GM19395 (cell line): ENCODE measurements at regions not wholly inside any gene's neighbourhood (a gene's known extent, or its start where the extent isn't known, plus 50 kb on each side); places are given as distances from the start of the nearest gene placed in this dataset.

Experiments
- ATAC-seq: cut with Tn5 transposase; IDR thresholded peaks from one replicate; pipeline ENCODE4 v1.9.1; 2021; ENCODE audit warnings: mild to moderate bottlenecking, moderate library complexity; ENCODE audit not compliant: unreplicated experiment

DNA sequence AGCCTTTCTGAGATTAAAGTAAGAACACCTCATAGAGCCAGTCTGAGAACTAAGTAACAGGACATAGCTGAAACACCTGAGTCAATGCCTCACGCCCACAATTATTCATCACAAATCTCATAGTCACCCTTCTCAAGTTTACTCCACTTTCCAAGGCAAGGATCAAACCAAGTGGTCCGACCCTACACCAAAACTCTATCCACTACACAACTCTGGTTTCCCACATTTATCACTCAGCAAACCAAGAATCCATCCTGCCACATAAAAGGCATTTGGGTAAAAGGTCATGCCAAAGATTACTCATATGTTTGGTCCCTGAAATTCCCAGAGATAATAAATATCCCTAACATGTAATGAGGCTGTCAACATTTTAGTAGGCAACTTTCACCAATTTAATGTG is 144.1 kb downstream of the RPAP3 start:
- ATAC-seq: no peak

- no peak for ATAC-seq
Measured at GRCh38 chr12:47560415-47560814, 145.4 kb downstream of the RPAP3 start.

- ATAC-seq: no peak
Measured at GRCh38 chr12:47558625-47559345, 147.0 kb downstream of the RPAP3 start.

- ATAC-seq: no peak
Measured at GRCh38 chr12:47557386-47557785, 148.4 kb downstream of the RPAP3 start.

GRCh38 chr12:47556261-47557030 is 149.4 kb downstream of the RPAP3 start:
- no peak for ATAC-seq

DNA sequence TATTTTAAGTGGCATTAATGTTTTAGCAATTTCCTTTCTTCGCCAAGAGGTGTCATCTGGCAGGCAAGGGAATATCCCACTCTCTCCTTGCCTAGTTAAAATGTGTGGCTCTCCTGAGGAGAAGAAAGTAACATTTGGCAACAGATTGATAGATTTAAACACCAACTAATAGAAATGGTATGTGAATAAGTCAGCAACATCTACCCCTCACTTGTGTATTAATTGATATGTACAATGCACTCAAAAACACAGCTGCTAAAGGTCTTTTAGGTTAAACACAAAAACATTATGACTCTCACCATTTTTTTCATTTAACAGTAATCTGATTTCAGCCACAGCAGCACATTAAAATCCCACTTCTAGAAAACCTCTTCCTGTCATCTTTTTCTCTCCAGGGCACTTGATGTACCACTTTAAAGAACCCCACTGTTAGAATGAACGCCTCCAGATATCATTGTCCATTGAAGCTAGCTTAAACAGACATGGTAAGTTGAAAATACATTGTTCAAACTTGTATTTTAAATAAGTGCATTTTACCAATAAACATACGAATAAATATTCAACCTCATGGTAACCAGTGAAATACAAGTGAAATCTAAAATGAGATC is 151.7 kb downstream of the RPAP3 start:
- ATAC-seq: no peak

DNA sequence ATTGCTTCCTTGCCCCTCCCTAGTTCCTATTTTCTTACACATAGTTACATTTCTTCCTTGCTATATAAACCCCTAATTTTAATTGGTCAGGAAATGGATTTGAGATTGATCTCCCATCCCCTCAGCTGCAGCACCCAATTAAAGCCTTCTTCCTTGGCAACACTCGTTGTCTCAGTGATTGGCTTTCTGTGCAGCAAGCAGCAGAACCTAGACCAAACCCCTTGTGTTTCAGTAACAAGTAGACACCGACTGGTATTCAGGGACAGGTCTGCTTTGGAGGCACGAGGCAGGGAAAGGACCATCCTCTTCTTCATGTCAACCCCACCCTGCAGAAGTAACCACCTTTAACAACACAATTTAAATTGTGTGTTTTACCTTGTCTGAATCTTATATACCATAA is 152.6 kb downstream of the RPAP3 start:
- ATAC-seq: no peak

DNA sequence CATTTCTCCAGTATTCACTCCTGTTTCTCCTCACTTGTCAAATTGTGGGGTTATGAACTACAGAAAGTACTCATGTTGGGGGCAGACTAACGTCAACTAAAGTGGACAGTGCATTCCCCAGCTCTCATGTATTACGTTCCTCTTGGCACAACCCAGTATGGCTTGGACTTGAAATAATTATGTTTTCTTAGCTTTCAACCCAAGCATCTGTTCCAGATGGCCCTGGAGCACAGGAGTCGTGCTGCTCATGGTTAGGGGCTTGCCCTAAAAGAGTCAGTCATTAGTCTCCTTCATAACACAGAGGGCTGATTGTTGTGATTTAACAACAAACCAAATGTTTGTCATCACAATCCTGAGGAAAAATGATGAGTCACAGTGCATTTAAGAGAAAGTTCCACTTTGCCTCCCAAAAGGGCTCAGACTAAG is 154.4 kb downstream of the RPAP3 start:
- no peak for ATAC-seq

- ATAC-seq: no peak
Measured at GRCh38 chr12:47549258-47549657, 156.6 kb downstream of the RPAP3 start.

DNA sequence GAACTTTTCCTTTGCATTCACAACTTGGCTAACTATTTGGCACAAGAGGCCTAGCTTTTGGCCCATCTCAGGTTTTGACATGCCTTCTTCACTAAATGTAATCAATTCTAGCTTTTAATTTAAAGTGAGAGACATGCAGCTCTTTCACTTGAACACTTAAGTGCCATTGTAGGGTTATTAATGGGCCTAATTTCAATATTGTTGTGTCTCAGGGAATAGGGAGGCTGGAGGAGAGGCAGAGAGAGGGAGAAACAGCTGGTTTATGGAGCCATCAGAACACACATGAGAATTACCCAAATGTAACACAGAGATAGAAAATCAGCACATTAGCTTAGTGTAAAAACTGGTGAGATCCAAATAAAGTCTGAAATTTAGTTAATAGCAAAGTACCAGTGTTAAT is 157.4 kb downstream of the RPAP3 start:
- no peak for ATAC-seq

GRCh38 chr12:47547077-47547476 is 158.8 kb downstream of the RPAP3 start:
- no peak for ATAC-seq

DNA sequence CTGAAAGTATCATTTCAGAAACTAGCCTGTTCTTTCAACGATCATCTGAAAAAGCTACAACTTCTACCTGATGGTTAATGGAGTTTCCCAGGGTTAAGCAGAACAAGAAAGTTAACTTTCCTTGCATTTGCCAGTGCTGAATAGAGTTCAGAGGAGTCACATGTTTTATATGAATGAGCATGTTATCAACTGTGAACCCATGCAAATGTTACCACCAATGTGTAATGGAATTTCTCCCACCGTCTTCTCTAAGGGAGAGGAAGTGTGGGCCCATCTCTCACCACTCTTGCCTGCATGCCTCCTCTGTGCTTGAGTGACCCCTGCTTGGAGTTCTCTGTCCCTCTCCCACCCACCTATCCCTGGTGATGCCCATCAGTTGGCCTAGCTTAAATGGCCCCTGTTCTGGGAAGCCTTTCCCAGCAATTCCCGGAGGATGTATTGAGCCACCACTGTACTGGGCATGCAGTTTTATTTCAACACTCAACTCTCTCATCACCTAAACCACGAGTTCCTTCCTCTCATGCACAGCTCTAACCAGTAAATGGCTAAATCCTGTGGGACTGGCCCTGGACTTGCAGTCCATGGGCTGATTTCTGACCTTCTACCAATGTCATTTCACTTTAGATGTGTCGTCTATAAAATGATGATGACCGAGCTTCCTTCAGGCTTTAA is 159.8 kb downstream of the RPAP3 start:
- no peak for ATAC-seq

DNA sequence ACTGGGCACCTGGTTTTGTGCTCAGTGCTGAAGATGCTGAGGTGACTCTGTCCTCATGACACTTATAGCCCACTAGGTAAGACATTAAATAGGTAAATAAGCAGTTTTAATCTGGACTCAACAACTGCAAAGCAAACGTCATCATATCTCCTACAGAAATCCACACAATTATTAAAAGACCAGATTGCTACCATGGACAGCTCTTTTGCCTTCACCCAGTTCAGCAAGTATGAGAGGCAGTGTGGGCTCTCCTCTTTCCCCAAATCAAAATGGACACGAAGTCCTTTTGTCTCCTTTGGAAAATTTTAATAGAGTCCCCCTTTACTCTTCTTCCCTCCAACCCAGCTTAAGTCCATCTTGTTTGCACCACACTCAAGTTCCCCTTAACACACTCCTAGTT is 171.1 kb downstream of the RPAP3 start:
- ATAC-seq: no peak

GRCh38 chr12:47530050-47530449 is 175.8 kb downstream of the RPAP3 start:
- no peak for ATAC-seq

DNA sequence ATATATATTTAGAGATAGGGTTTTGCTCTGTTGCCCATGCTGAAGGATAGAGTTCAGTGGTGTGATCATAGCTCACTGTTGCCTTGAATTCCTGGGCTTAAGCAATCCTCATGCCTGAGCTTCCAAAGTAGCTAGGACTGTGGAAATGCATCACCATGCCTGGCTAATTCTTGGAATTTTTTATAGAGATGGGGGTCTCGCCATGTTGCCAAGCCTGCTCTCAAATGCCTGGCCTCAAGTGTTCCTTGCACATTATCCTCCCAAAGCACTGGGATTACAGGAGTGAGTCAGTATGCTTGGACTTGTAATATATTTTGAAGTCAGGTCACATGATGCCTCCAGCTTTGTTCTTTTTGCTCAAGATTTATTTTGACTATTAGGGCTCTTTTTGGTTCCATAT is 178.0 kb downstream of the RPAP3 start:
- ATAC-seq: no peak

GRCh38 chr12:47520029-47520428 is 185.8 kb downstream of the RPAP3 start:
- ATAC-seq: no peak

DNA sequence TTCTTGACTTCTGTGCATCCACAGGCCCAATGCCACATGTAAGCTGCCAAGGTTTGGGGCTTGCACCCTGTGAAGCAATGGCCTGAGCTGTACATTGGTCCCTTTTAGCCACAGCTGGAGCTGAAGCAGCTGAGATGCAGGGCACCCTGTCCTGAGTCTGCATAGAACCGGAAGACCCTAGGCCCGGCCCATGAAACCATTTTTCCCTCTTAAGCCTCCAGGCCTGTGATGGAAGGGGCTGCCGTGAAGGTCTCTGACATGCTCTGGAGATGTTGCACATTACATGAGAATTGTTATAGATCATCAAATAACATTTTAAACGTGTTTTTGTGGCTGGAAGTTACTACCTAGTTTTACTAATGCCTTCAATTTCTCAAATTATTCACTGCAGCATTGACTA is 188.7 kb downstream of the RPAP3 start:
- ATAC-seq: no peak

GRCh38 chr12:47509398-47509851 is 196.4 kb downstream of the RPAP3 start:
- ATAC-seq: no peak

DNA sequence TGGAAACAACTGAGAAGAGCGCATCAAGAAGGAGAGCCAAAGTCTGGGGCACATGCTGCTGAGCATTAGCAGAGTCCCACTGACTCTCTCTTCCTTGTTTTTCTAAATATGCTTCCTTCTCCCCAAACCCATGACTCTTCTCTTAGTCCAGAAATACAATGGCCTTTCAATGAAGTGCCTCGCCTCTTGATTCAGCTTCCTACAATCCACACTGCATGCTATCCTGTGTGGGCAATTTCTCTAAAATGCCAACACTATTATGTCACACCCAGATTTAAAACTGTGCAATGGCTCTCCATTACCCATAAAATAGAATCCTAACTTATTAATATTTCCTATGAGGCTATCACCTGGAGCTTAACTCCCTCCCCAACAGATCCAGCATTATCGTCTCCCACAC is 198.6 kb downstream of the RPAP3 start:
- ATAC-seq: no peak

GRCh38 chr12:47504775-47505446 is 200.9 kb downstream of the RPAP3 start:
- no peak for ATAC-seq

GRCh38 chr12:47493801-47494200 is 212.0 kb downstream of the RPAP3 start:
- ATAC-seq: no peak
